Spleen (tissue), 11 donors: ENCODE measurements at regions not wholly inside any gene's neighbourhood (a gene's known extent, or its start where the extent isn't known, plus 50 kb on each side); places are given as distances from the start of the nearest gene placed in this dataset.

Experiments used
- DNase-seq: peaks from one replicate; pipeline ENCODE4 v3.0.0-alpha.2; 2020
- H3K27ac ChIP-seq, 8 donors: fragments of 200-600 bp; sonication (generic) in 7 of 8; 1 replicate in 4 of 8; 2 replicates in 4 of 8; pipeline versions ENCODE4 v1.5.0 to v1.8.0; 2016 to 2021; ENCODE audit warnings: inconsistent platforms in 4 of 8, mild to moderate bottlenecking in 4 of 8, moderate library complexity in 1 of 8
- H3K27me3 ChIP-seq, 7 donors: fragments of 200-600 bp; sonication (generic) in 6 of 7; replicated peaks in 1 of 7; 1 replicate in 4 of 7; 2 replicates in 3 of 7; pipeline versions ENCODE4 v1.5.0 to v1.8.0; 2016 to 2021; ENCODE audit warnings: inconsistent platforms in 3 of 7, mild to moderate bottlenecking in 1 of 7
- H3K36me3 ChIP-seq, 6 donors: fragments of 200-600 bp; sonication (generic) in 5 of 6; 1 replicate in 4 of 6; 2 replicates in 2 of 6; pipeline versions ENCODE4 v1.5.0 to v1.8.0; 2016 to 2021; ENCODE audit warnings: inconsistent platforms in 2 of 6
- H3K4me1 ChIP-seq, 6 donors: fragments of 200-600 bp; sonication (generic) in 5 of 6; 1 replicate in 3 of 6; 2 replicates in 3 of 6; pipeline versions ENCODE4 v1.5.0 to v1.8.0; 2016 to 2021; ENCODE audit warnings: inconsistent platforms in 3 of 6
- H3K4me3 ChIP-seq, 8 donors: fragments of 200-600 bp; sonication (generic) in 7 of 8; 1 replicate in 4 of 8; 2 replicates in 4 of 8; pipeline versions ENCODE4 v1.5.0 to v1.8.0; 2016 to 2021; ENCODE audit warnings: inconsistent platforms in 4 of 8, mild to moderate bottlenecking in 4 of 8, moderate library complexity in 2 of 8
- H3K9me3 ChIP-seq, 8 donors: fragments of 200-600 bp; sonication (generic) in 7 of 8; 1 replicate in 4 of 8; 2 replicates in 4 of 8; pipeline versions ENCODE4 v1.5.0 to v1.8.0; 2016 to 2021; ENCODE audit warnings: inconsistent platforms in 4 of 8
- POLR2A ChIP-seq, 3 donors: fragments of 450-650 bp; IDR thresholded peaks; one replicate each; pipeline ENCODE4 v1.5.1; 2017; ENCODE audit warnings: antibody characterized with exemption in 3 of 3, mild to moderate bottlenecking in 1 of 3
- POLR2AphosphoS5 ChIP-seq, 3 donors: sonication (generic); formaldehyde crosslinking; IDR thresholded peaks; one replicate each; pipeline ENCODE4 v1.5.1; 2017; ENCODE audit warnings: antibody characterized with exemption in 3 of 3
- WGBS, 5 donors: extraction: QIAGEN DNeasy Blood & Tissue Kit in 3 of 5; methylation state at CpG; one replicate each; pipeline versions ENCODE4 v1.1.5 to v1.1.7; 2013 to 2018; 5-methylcytosine and 5-hydroxymethylcytosine counted together
- intact Hi-C: fragments of 100-400 bp; cut with DNase I; formaldehyde crosslinking; loops from one replicate; pipeline ENCODE4 v1.15.0; 2023; ENCODE audit warnings: low total_unique reads
- TF ChIP-seq, protein P1 (sequence below), 11 experiments: fragments of 200-600 bp in 7 of 11; fragments of 450-650 bp in 4 of 11; sonication (generic) in 4 of 11; IDR thresholded peaks in 8 of 11; conservative IDR thresholded peaks in 3 of 11; 1 replicate in 7 of 11; 2 replicates in 4 of 11; pipeline versions ENCODE4 v1.4.0 to v1.8.0; 2016 to 2021; ENCODE audit warnings: antibody characterized with exemption in 11 of 11, inconsistent platforms in 4 of 11, mild to moderate bottlenecking in 1 of 11
- donor health status: healthy with polysubstance abuse.
- donor health status: DM: no; HTN: no; CAD: no; lungs with moderate emphysema.
- donor health status: DM: no; HTN: no; CAD: no.
- donor health status: Bipolar disorder and iron deficiency.
- donor health status: healthy.
- donor health status: DM: no; HTN: no; CAD: no.
- donor health status: DM: yes; HTN: yes; CAD: no.

DNA sequence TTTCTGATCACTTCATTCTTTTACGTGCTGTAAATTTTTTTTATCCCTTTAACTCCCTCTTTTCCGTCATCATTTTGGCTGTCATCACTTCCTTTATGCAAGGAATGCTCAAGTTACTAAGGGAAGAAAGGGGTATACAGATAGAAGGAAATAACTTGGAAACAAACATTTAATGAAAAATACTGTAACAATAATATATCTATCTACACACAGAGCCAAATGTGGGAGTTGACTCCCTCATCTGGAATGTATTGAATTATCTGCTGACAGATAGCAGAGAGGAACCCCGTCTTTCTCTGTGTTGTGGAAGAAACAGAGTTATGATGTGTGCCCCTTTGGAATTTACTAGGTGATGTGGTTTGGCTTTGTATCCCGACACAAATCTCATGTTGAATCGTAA lies 182.5 kb upstream of the NXPH2 start:
- 82 to 85% (median 83%) methylated on average over 5 of the region's 5 CpGs for WGBS, 5 donors
- TF ChIP-seq POLR2A (IDR thresholded peaks at IDR 0.05) (no peak), POLR2AphosphoS5 (IDR thresholded peaks at IDR 0.05) (no peak)
- TF ChIP-seq, protein P1, sequence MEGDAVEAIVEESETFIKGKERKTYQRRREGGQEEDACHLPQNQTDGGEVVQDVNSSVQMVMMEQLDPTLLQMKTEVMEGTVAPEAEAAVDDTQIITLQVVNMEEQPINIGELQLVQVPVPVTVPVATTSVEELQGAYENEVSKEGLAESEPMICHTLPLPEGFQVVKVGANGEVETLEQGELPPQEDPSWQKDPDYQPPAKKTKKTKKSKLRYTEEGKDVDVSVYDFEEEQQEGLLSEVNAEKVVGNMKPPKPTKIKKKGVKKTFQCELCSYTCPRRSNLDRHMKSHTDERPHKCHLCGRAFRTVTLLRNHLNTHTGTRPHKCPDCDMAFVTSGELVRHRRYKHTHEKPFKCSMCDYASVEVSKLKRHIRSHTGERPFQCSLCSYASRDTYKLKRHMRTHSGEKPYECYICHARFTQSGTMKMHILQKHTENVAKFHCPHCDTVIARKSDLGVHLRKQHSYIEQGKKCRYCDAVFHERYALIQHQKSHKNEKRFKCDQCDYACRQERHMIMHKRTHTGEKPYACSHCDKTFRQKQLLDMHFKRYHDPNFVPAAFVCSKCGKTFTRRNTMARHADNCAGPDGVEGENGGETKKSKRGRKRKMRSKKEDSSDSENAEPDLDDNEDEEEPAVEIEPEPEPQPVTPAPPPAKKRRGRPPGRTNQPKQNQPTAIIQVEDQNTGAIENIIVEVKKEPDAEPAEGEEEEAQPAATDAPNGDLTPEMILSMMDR (IDR thresholded peaks at IDR 0.05 in 8 of 11, conservative IDR thresholded peaks at IDR 0.05 in 3 of 11), result no peak
- DNase-seq, result no peak

DNA sequence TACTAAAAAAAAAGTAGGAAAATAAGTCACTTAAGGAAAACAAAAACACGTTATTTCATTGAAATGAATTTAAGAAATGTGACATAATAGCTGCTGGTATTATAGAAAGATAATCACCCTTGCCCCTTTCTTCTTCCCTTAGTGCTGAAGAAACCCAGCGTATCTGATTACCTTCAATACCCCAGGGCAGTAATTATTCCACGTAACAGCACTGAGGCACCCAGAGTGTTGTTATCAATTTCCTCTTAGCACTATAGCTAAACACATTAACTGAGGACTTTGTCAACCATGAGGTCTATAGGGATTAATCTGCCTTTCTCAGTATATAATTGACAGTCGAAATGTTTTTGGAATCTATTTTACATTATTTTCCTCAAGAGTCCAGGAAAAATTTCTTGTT lies 180.0 kb upstream of the NXPH2 start:
- H3K27ac ChIP-seq, result no peak overlapping the region
- no peaks in the 10 kb centered on the region for H3K27me3 ChIP-seq
- 62 to 80% (median 77%) methylated on average over 4 of the region's 4 CpGs for WGBS, 5 donors
- no peak overlapping the region for H3K4me3 ChIP-seq
- H3K4me1 ChIP-seq, result no peaks in the 10 kb centered on the region
- DNase-seq, result no peak
- intact Hi-C loops, result no loop called here
- H3K36me3 ChIP-seq, result no peaks in the 10 kb centered on the region
- TF ChIP-seq POLR2AphosphoS5 (IDR thresholded peaks at IDR 0.05), result no peak
- TF ChIP-seq, protein P1 (IDR thresholded peaks at IDR 0.05 in 8 of 11, conservative IDR thresholded peaks at IDR 0.05 in 3 of 11), result no peak
- TF ChIP-seq POLR2A (IDR thresholded peaks at IDR 0.05), result no peak
- H3K9me3 ChIP-seq, result peaks cover 0 to 9% (median 0%) of the 10 kb centered on the region in 8 donors

More for the DNA sequence above, 182.5 kb upstream of the NXPH2 start:
- Histone ChIP-seq H3K36me3 (no peaks in the 10 kb centered on the region), H3K27ac (no peak overlapping the region), H3K4me3 (no peak overlapping the region), H3K27me3 (no peaks in the 10 kb centered on the region), H3K9me3 (peaks cover 0 to 4% (median 0%) of the 10 kb centered on the region in 8 donors), H3K4me1 (no peaks in the 10 kb centered on the region)
- intact Hi-C loops, result no loop called here

DNA sequence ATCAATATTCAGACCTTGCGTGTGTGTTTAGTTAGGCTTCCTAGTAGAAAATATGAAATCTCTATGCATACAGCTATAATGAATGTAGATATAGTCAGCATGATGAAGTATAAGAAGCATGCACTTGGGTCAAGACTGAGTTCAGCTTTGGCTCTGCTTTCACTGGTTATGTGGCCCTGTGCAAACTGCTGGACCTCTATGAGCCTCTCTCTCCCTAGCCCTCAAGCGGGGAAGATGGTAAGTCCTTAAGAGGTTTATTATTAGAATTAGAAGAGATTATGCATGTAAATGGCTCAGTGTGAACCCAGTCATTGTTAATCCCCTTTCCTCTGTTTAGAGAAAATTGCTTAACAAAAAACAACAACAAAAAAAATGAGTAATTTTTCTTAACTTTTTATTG lies 178.8 kb upstream of the NXPH2 start:
- WGBS, 5 donors, result 84 to 98% (median 88%) methylated on average over 2 of the region's 2 CpGs
- intact Hi-C loops, result no loop called here
- TF ChIP-seq, protein P1 (IDR thresholded peaks at IDR 0.05 in 8 of 11, conservative IDR thresholded peaks at IDR 0.05 in 3 of 11), result no peak
- TF ChIP-seq POLR2AphosphoS5 (IDR thresholded peaks at IDR 0.05) (no peak), POLR2A (IDR thresholded peaks at IDR 0.05) (no peak)
- H3K36me3 ChIP-seq, result no peaks in the 10 kb centered on the region
- H3K4me3 ChIP-seq, result no peak overlapping the region
- H3K9me3 ChIP-seq, result peaks cover 0 to 12% (median 0%) of the 10 kb centered on the region in 8 donors
- no peaks in the 10 kb centered on the region for H3K4me1 ChIP-seq
- no peaks in the 10 kb centered on the region for H3K27me3 ChIP-seq
- DNase-seq, result no peak
- H3K27ac ChIP-seq, result no peak overlapping the region

DNA sequence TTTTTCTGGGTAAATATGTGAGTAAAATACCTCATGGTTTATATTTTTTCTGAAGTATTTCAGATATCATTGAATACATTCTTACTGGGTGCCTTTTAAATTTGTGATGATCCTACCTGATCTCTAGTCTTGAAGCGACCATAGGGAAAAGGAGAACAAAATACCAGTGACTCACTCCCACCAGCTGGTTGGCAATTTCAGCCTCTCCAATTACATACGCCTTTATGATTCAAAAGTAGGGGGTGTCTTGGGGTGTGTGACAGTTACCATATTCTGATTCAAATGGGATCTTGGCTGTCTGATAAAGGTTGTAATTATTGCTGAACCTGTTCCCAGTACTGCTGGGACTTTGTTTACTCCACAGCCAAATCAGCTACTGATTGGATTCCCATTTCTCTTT lies 175.9 kb upstream of the NXPH2 start:
- TF ChIP-seq, protein P1 (IDR thresholded peaks at IDR 0.05 in 8 of 11, conservative IDR thresholded peaks at IDR 0.05 in 3 of 11), result no peak
- TF ChIP-seq POLR2A (IDR thresholded peaks at IDR 0.05), result no peak
- no peak for TF ChIP-seq POLR2AphosphoS5 (IDR thresholded peaks at IDR 0.05)
- Histone ChIP-seq H3K36me3 (no peaks in the 10 kb centered on the region), H3K27ac (no peak overlapping the region), H3K9me3 (peaks cover 0 to 12% (median 0%) of the 10 kb centered on the region in 8 donors), H3K4me1 (no peaks in the 10 kb centered on the region), H3K4me3 (no peak overlapping the region), H3K27me3 (no peaks in the 10 kb centered on the region)
- intact Hi-C loops, result no loop called here
- no peak for DNase-seq
- 35 to 78% (median 40%) methylated on average over 1 to 2 of the region's 2 CpGs for WGBS, 5 donors
